Neural cell (in vitro differentiated cells): ENCODE measurements at regions not wholly inside any gene's neighbourhood (a gene's known extent, or its start where the extent isn't known, plus 50 kb on each side); places are given as distances from the start of the nearest gene placed in this dataset.

Source experiments
- H2AFZ ChIP-seq: fragments of 200-600, 300-800 bp; sonication (generic), shearing (Covaris generic); 2 replicates; pipeline ENCODE4 v1.6.0; 2014; ENCODE audit warnings: low read depth, mild to moderate bottlenecking, antibody characterized with exemption, low read length, moderate library complexity
- H3F3A ChIP-seq: fragments of 200-600 bp; shearing (Covaris generic); 2 replicates; pipeline ENCODE4 v1.6.1; 2016; ENCODE audit warnings: mild to moderate bottlenecking, moderate library complexity, mixed read lengths, antibody characterized with exemption, low read length; ENCODE audit not compliant: insufficient read depth, poor library complexity, severe bottlenecking
- H3K27ac ChIP-seq: fragments of 200-600, 300-800 bp; sonication (generic), shearing (Covaris generic); 2 replicates; pipeline ENCODE4 v1.5.1; 2014; ENCODE audit warnings: mild to moderate bottlenecking, low read length, moderate library complexity
- H3K27me3 ChIP-seq: fragments of 300-800, 200-600 bp; sonication (generic), shearing (Covaris generic); 2 replicates; pipeline ENCODE4 v1.6.0; 2014; ENCODE audit warnings: mild to moderate bottlenecking, low read depth, low read length, moderate library complexity; ENCODE audit not compliant: insufficient read depth
- H3K36me3 ChIP-seq: fragments of 300-800, 200-600 bp; sonication (generic), shearing (Covaris generic); 2 replicates; pipeline ENCODE4 v1.5.1; 2014; ENCODE audit warnings: mild to moderate bottlenecking, antibody characterized with exemption, low read length, moderate library complexity; ENCODE audit not compliant: insufficient read depth
- H3K4me2 ChIP-seq: fragments of 300-800, 200-600 bp; sonication (generic), shearing (Covaris generic); 2 replicates; pipeline ENCODE4 v1.6.0; 2014; ENCODE audit warnings: mild to moderate bottlenecking, low read length
- H3K4me3 ChIP-seq: fragments of 300-800, 200-600 bp; sonication (generic), shearing (Covaris generic); 2 replicates; pipeline ENCODE4 v1.5.1; 2014; ENCODE audit warnings: mild to moderate bottlenecking, low read length, moderate library complexity
- H3K79me2 ChIP-seq: fragments of 200-600 bp; shearing (Covaris generic); replicated peaks from 2 replicates; pipeline ENCODE4 v1.6.0; 2014; ENCODE audit warnings: mild to moderate bottlenecking, low read length, moderate library complexity; ENCODE audit not compliant: insufficient read depth
- H3K9ac ChIP-seq: fragments of 300-800, 200-600 bp; sonication (generic), shearing (Covaris generic); 2 replicates; pipeline ENCODE4 v1.6.1; 2016; ENCODE audit warnings: mild to moderate bottlenecking, low read length, mixed read lengths
- H3K9me2 ChIP-seq: fragments of 200-600 bp; shearing (Covaris generic); 2 replicates; pipeline ENCODE4 v1.6.1; 2016; ENCODE audit warnings: mild to moderate bottlenecking, low read length, mixed read lengths; ENCODE audit not compliant: insufficient read depth
- H3K9me3 ChIP-seq: fragments of 200-600, 300-800 bp; sonication (generic), shearing (Covaris generic); 2 replicates; pipeline ENCODE4 v1.6.1; 2016; ENCODE audit warnings: mild to moderate bottlenecking, mixed run types, low read length, moderate library complexity, mixed read lengths
- H4K20me1 ChIP-seq: fragments of 200-600 bp; shearing (Covaris generic); 2 replicates; pipeline ENCODE4 v1.6.1; 2016; ENCODE audit warnings: mild to moderate bottlenecking, mixed run types; ENCODE audit not compliant: insufficient read depth
- EP300 ChIP-seq: fragments of 450-650 bp; conservative IDR thresholded peaks from 2 replicates; pipeline ENCODE4 v1.6.1; 2014; ENCODE audit warnings: antibody characterized with exemption, mild to moderate bottlenecking, moderate library complexity; ENCODE audit not compliant: poor library complexity, severe bottlenecking
- EZH2 ChIP-seq: fragments of 200-600, 300-800 bp; shearing (Covaris generic), sonication (generic); IDR thresholded peaks from 2 replicates; pipeline ENCODE4 v1.6.1; 2014; ENCODE audit warnings: antibody characterized with exemption, low read length, borderline replicate concordance, mild to moderate bottlenecking; ENCODE audit not compliant: insufficient read depth, poor library complexity, severe bottlenecking
- MXI1 ChIP-seq: fragments of 450-650 bp; conservative IDR thresholded peaks from 2 replicates; pipeline ENCODE4 v1.6.1; 2014; ENCODE audit warnings: antibody characterized with exemption, mild to moderate bottlenecking; ENCODE audit not compliant: poor library complexity, severe bottlenecking
- POLR2AphosphoS5 ChIP-seq: IDR thresholded peaks from 2 replicates; pipeline ENCODE4 v1.6.1; 2012
- RAD21 ChIP-seq: fragments of 450-650 bp; conservative IDR thresholded peaks from 2 replicates; pipeline ENCODE4 v1.6.1; 2014; ENCODE audit warnings: antibody characterized with exemption, mild to moderate bottlenecking, moderate library complexity
- REST ChIP-seq: IDR thresholded peaks from 2 replicates; pipeline ENCODE4 v1.6.1; 2012; ENCODE audit warnings: borderline replicate concordance
- SMC3 ChIP-seq: fragments of 450-650 bp; conservative IDR thresholded peaks from 2 replicates; pipeline ENCODE4 v1.6.1; 2014; ENCODE audit warnings: antibody characterized with exemption, mild to moderate bottlenecking, moderate library complexity; ENCODE audit not compliant: poor library complexity
- TAF1 ChIP-seq: IDR thresholded peaks from 2 replicates; pipeline ENCODE4 v1.6.1; 2012; ENCODE audit warnings: low read depth
- TF ChIP-seq, protein P1 (sequence below): fragments of 450-650 bp; IDR thresholded peaks from 2 replicates; pipeline ENCODE4 v1.5.1; 2014; ENCODE audit warnings: antibody characterized with exemption, mild to moderate bottlenecking, moderate library complexity; ENCODE audit not compliant: poor library complexity, severe bottlenecking

- H3K27me3 ChIP-seq, result no peaks in the 10 kb centered on the region
- H3K4me3 ChIP-seq, result no peak overlapping the region
- H3K9ac ChIP-seq, result no peak overlapping the region
- H3K27ac ChIP-seq, result no peak overlapping the region
- H3F3A ChIP-seq, result no peaks in the 10 kb centered on the region
- H3K4me2 ChIP-seq, result no peak overlapping the region
- TF ChIP-seq RAD21, result no peak
- no peak for TF ChIP-seq EZH2
- no peak for TF ChIP-seq SMC3
- no peak for TF ChIP-seq POLR2AphosphoS5
- no peak for TF ChIP-seq MXI1
- TF ChIP-seq, protein P1, sequence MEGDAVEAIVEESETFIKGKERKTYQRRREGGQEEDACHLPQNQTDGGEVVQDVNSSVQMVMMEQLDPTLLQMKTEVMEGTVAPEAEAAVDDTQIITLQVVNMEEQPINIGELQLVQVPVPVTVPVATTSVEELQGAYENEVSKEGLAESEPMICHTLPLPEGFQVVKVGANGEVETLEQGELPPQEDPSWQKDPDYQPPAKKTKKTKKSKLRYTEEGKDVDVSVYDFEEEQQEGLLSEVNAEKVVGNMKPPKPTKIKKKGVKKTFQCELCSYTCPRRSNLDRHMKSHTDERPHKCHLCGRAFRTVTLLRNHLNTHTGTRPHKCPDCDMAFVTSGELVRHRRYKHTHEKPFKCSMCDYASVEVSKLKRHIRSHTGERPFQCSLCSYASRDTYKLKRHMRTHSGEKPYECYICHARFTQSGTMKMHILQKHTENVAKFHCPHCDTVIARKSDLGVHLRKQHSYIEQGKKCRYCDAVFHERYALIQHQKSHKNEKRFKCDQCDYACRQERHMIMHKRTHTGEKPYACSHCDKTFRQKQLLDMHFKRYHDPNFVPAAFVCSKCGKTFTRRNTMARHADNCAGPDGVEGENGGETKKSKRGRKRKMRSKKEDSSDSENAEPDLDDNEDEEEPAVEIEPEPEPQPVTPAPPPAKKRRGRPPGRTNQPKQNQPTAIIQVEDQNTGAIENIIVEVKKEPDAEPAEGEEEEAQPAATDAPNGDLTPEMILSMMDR, result no peak
- TF ChIP-seq REST, result no peak
- TF ChIP-seq TAF1, result no peak
- TF ChIP-seq EP300, result no peak
- no peaks in the 10 kb centered on the region for H3K36me3 ChIP-seq
- no peaks in the 10 kb centered on the region for H3K9me2 ChIP-seq
- no peaks in the 10 kb centered on the region for H3K79me2 ChIP-seq
- H3K9me3 ChIP-seq, result no peaks in the 10 kb centered on the region
- no peak overlapping the region for H2AFZ ChIP-seq
- no peaks in the 10 kb centered on the region for H4K20me1 ChIP-seq
Observed at GRCh38 chr17:33451221-33451620, 158.1 kb upstream of the ASIC2 start.

DNA sequence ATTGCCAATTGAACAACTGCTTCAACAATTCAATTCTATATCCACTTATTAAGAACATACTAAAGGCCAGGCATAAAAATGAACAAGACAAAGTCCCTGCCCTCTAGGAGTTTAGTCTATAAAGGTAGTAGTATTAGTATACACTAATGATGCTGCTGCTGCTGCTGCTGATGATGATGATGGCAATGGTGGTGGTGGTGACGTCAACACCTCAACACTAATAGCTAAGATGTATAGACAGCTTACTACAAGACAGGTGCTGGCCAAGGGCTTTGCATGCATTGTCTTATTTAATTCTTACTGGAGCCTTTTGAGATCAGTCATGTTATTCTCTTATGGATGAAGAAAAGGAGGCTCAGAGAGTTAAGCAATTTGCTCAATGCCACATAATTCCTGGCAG lies 164.4 kb upstream of the ASIC2 start:
- no peaks in the 10 kb centered on the region for H3K27me3 ChIP-seq
- H3K27ac ChIP-seq, result no peak overlapping the region
- no peaks in the 10 kb centered on the region for H3K9me3 ChIP-seq
- H3K4me2 ChIP-seq, result no peak overlapping the region
- no peaks in the 10 kb centered on the region for H3K9me2 ChIP-seq
- no peaks in the 10 kb centered on the region for H3F3A ChIP-seq
- no peak overlapping the region for H2AFZ ChIP-seq
- H3K9ac ChIP-seq, result no peak overlapping the region
- H3K4me3 ChIP-seq, result no peak overlapping the region
- H3K36me3 ChIP-seq, result no peaks in the 10 kb centered on the region
- TF ChIP-seq REST (no peak), MXI1 (no peak), SMC3 (no peak), RAD21 (no peak), EZH2 (no peak), TAF1 (no peak), POLR2AphosphoS5 (no peak), EP300 (no peak)
- TF ChIP-seq, protein P1, result no peak
- no peaks in the 10 kb centered on the region for H4K20me1 ChIP-seq
- no peaks in the 10 kb centered on the region for H3K79me2 ChIP-seq
